ENCODE measurements at regions not wholly inside any gene's neighbourhood (a gene's known extent, or its start where the extent isn't known, plus 50 kb on each side); places are given as distances from the start of the nearest gene placed in this dataset.
"Not testable (repeated sequence)": the region's sequence is repeated elsewhere in the genome, so short reads cannot be mapped to it uniquely, and the experiment has no call there.

DNA sequence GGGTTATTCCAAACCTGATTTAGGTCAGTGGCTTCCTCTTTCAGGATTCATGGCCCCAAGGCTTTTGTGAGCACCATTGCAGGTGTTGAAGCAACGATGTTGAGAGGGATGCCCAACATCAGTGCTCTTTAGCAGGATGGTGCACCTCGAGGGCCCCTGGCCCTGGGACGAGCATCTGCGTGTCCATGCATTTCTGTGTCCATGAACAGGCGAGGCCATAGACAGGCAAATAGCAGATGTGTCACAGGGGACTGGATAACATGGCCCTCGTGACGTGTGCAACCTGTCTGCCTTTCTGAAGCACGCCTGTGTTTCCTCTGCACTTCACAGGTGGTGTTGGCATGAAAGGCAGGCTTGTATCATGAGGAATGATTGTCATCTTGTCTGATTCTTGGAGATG lies 132.3 kb downstream of the SNRPN start:
- Histone ChIP-seq H3K9ac (ENCODE audit: low read length) (no peak overlapping the region), H3K4me1 (ENCODE audit: control insufficient read depth, insufficient read depth, low read length) (no peaks in the 10 kb centered on the region), H3K36me3 (ENCODE audit: control insufficient read depth, insufficient read depth, low read length) (peaks cover 7% of the 10 kb centered on the region), H3K4me3 (ENCODE audit: low read length) (no peak overlapping the region), H3K9me3 (ENCODE audit: control insufficient read depth, low read length) (peaks cover 19% of the 10 kb centered on the region), H3K27me3 (ENCODE audit: control insufficient read depth, insufficient read depth, low read length) (no peaks in the 10 kb centered on the region)

- no peaks in the 10 kb centered on the region for H3K4me1 ChIP-seq (ENCODE audit: control insufficient read depth, insufficient read depth, low read length)
- peaks cover 20% of the 10 kb centered on the region for H3K9me3 ChIP-seq (ENCODE audit: control insufficient read depth, low read length)
- no peak overlapping the region for H3K4me3 ChIP-seq (ENCODE audit: low read length)
- no peak overlapping the region for H3K9ac ChIP-seq (ENCODE audit: low read length)
- H3K27me3 ChIP-seq (ENCODE audit: control insufficient read depth, insufficient read depth, low read length), result no peaks in the 10 kb centered on the region
- H3K36me3 ChIP-seq (ENCODE audit: control insufficient read depth, insufficient read depth, low read length), result peaks cover 7% of the 10 kb centered on the region
These were observed 133.5 kb downstream of the SNRPN start for GRCh38 chr15:25088261-25088790.

DNA sequence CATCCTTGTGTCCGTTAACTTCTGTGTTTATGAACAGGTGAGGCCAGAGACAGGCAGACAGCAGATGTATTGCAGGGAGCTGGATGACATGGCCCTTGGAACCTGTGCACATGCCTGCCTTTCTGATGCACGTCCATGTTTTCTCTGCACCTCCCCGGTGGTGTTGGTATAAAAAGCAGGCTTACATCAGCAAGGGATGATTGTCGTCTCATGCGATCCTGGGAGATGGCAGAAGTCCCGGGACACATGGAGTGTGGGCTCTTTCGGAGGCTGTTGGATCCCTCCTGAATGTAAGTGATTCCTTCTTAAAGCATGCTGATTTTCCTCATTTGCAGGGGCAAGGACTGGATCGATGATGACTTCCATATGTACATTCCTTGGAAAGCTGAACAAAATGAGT lies 134.8 kb downstream of the SNRPN start:
- H3K9me3 ChIP-seq (ENCODE audit: control insufficient read depth, low read length), result peaks cover 27% of the 10 kb centered on the region
- H3K36me3 ChIP-seq (ENCODE audit: control insufficient read depth, insufficient read depth, low read length), result peaks cover 7% of the 10 kb centered on the region
- H3K4me3 ChIP-seq (ENCODE audit: low read length), result no peak overlapping the region
- H3K27me3 ChIP-seq (ENCODE audit: control insufficient read depth, insufficient read depth, low read length), result no peaks in the 10 kb centered on the region
- H3K4me1 ChIP-seq (ENCODE audit: control insufficient read depth, insufficient read depth, low read length), result no peaks in the 10 kb centered on the region
- no peak overlapping the region for H3K9ac ChIP-seq (ENCODE audit: low read length)

GRCh38 chr15:25090073-25090733 lies 135.4 kb downstream of the SNRPN start:
- Histone ChIP-seq H3K9me3 (ENCODE audit: control insufficient read depth, low read length) (peaks cover 27% of the 10 kb centered on the region), H3K4me3 (ENCODE audit: low read length) (no peak overlapping the region), H3K27me3 (ENCODE audit: control insufficient read depth, insufficient read depth, low read length) (no peaks in the 10 kb centered on the region), H3K9ac (ENCODE audit: low read length) (no peak overlapping the region), H3K36me3 (ENCODE audit: control insufficient read depth, insufficient read depth, low read length) (peaks cover 7% of the 10 kb centered on the region), H3K4me1 (ENCODE audit: control insufficient read depth, insufficient read depth, low read length) (no peaks in the 10 kb centered on the region)

DNA sequence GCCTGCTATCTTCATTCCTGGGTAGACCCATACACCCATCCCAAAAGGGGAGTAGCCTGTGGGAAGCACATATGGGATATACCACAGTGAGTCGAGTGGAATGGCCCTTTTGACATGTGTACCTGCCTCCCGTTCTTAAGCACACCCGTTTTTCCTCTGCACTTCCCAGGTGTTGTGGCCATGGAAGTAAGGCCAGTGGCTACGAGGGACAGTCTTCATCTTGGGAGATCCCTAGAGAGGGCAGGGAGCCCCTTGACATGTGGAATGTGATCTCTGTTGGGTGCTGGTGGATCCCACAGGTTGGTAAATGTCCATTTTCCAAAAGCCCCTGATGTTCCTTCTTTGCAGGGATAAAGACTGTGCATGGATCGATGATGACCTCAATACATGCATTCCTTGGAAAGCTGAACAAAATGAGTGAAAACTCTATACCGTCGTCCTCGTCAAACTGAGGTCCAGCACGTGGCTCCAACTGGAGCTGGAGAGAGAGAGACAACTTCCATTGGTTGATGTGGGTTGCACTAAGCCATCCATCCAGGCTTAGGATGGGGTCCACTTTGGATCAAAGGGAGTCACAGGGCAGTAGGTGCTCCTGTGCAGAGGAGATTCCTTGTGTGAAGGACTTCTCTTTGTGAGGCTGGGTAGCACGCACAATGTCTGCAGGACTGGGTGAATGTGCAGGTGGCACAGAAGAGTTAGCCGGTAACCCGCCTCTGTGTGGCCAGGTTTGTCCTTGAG lies 136.8 kb downstream of the SNRPN start:
- Histone ChIP-seq H3K4me3 (ENCODE audit: low read length) (no peak overlapping the region), H3K27me3 (ENCODE audit: control insufficient read depth, insufficient read depth, low read length) (no peaks in the 10 kb centered on the region), H3K4me1 (ENCODE audit: control insufficient read depth, insufficient read depth, low read length) (no peaks in the 10 kb centered on the region), H3K36me3 (ENCODE audit: control insufficient read depth, insufficient read depth, low read length) (peaks cover 7% of the 10 kb centered on the region), H3K9me3 (ENCODE audit: control insufficient read depth, low read length) (peaks cover 27% of the 10 kb centered on the region), H3K9ac (ENCODE audit: low read length) (no peak overlapping the region)

DNA sequence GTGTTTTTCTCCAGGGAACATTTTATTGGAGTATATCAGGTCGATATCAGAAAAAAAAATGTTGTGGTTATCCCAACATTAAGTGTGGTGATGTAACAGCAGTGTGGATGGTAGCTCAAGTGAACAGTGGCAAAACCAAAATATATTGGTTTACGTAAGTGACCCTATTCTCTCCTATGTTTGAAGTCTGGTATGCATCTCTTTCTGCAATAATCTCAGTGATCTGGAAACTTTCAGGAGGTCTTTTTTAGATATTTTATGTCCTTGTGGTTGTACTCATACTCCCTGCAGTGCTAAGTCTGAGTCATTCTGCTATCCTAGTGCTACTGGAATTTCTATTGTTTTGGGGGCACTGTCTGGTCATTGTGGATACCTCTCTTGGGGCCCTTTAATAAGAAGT lies 137.9 kb downstream of the SNRPN start:
- Histone ChIP-seq H3K4me1 (ENCODE audit: control insufficient read depth, insufficient read depth, low read length) (no peaks in the 10 kb centered on the region), H3K9me3 (ENCODE audit: control insufficient read depth, low read length) (peaks cover 27% of the 10 kb centered on the region), H3K4me3 (ENCODE audit: low read length) (no peak overlapping the region), H3K36me3 (ENCODE audit: control insufficient read depth, insufficient read depth, low read length) (no peaks in the 10 kb centered on the region), H3K27me3 (ENCODE audit: control insufficient read depth, insufficient read depth, low read length) (no peaks in the 10 kb centered on the region), H3K9ac (ENCODE audit: low read length) (no peak overlapping the region)

- Histone ChIP-seq H3K36me3 (ENCODE audit: control insufficient read depth, insufficient read depth, low read length) (no peaks in the 10 kb centered on the region), H3K4me1 (ENCODE audit: control insufficient read depth, insufficient read depth, low read length) (no peaks in the 10 kb centered on the region)
These were observed 138.8 kb downstream of the SNRPN start for GRCh38 chr15:25093455-25094029.

GRCh38 chr15:25094066-25094465 lies 139.3 kb downstream of the SNRPN start:
- peaks cover 22% of the 10 kb centered on the region for H3K9me3 ChIP-seq (ENCODE audit: control insufficient read depth, low read length)
- H3K4me3 ChIP-seq (ENCODE audit: low read length), result no peak overlapping the region
- no peaks in the 10 kb centered on the region for H3K36me3 ChIP-seq (ENCODE audit: control insufficient read depth, insufficient read depth, low read length)
- H3K9ac ChIP-seq (ENCODE audit: low read length), result no peak overlapping the region
- no peaks in the 10 kb centered on the region for H3K27me3 ChIP-seq (ENCODE audit: control insufficient read depth, insufficient read depth, low read length)
- H3K4me1 ChIP-seq (ENCODE audit: control insufficient read depth, insufficient read depth, low read length), result no peaks in the 10 kb centered on the region

More at GRCh38 chr15:25093455-25094029, 138.8 kb downstream of the SNRPN start:
- Histone ChIP-seq H3K9ac (ENCODE audit: low read length) (no peak overlapping the region), H3K4me3 (ENCODE audit: low read length) (no peak overlapping the region), H3K27me3 (ENCODE audit: control insufficient read depth, insufficient read depth, low read length) (no peaks in the 10 kb centered on the region), H3K9me3 (ENCODE audit: control insufficient read depth, low read length) (peaks cover 22% of the 10 kb centered on the region)

DNA sequence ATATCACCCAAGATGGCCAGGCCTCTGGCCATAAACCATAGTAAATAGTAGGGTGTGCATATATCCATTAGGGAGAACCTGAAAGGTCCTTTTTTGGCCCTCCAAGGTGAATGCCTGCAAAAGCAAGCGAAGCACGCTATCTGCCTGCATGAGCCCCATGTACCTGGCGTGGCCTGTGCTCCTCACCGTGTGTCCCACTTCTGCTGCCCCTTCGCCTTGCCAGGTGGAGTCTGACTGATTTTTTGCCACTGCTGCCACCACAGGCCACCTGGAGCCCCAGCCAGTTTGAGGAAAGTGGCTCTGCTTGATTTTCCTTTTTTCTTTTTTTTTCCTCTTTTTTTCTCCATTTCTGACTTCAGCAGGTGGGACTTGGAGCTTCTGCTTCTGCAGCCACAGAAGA lies 139.7 kb downstream of the SNRPN start:
- no peaks in the 10 kb centered on the region for H3K4me1 ChIP-seq (ENCODE audit: control insufficient read depth, insufficient read depth, low read length)
- H3K9ac ChIP-seq (ENCODE audit: low read length), result no peak overlapping the region
- H3K4me3 ChIP-seq (ENCODE audit: low read length), result no peak overlapping the region
- H3K36me3 ChIP-seq (ENCODE audit: control insufficient read depth, insufficient read depth, low read length), result no peaks in the 10 kb centered on the region
- H3K27me3 ChIP-seq (ENCODE audit: control insufficient read depth, insufficient read depth, low read length), result no peaks in the 10 kb centered on the region
- peaks cover 19% of the 10 kb centered on the region for H3K9me3 ChIP-seq (ENCODE audit: control insufficient read depth, low read length)

DNA sequence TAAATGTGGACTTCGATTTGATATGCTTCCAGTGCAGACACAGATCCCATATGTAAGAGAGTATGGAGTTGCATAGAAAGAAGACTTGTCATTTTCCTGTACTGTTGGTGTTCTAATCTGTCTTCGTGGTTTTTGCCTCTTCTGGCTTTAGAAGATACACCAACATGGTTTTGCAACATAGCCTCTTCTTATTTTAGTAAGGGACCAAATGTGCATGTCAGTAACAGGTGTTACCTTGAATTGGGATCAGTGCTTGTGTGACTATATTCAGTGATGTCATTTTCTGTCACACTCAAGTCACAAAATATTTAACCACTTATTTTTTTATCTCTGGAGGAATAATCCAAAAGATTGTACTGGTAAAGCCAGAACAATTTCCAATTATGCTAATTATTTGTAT lies 140.4 kb downstream of the SNRPN start:
- no peaks in the 10 kb centered on the region for H3K27me3 ChIP-seq (ENCODE audit: control insufficient read depth, insufficient read depth, low read length)
- no peaks in the 10 kb centered on the region for H3K36me3 ChIP-seq (ENCODE audit: control insufficient read depth, insufficient read depth, low read length)
- no peak overlapping the region for H3K4me3 ChIP-seq (ENCODE audit: low read length)
- peaks cover 17% of the 10 kb centered on the region for H3K9me3 ChIP-seq (ENCODE audit: control insufficient read depth, low read length)
- H3K9ac ChIP-seq (ENCODE audit: low read length), result no peak overlapping the region
- no peaks in the 10 kb centered on the region for H3K4me1 ChIP-seq (ENCODE audit: control insufficient read depth, insufficient read depth, low read length)

DNA sequence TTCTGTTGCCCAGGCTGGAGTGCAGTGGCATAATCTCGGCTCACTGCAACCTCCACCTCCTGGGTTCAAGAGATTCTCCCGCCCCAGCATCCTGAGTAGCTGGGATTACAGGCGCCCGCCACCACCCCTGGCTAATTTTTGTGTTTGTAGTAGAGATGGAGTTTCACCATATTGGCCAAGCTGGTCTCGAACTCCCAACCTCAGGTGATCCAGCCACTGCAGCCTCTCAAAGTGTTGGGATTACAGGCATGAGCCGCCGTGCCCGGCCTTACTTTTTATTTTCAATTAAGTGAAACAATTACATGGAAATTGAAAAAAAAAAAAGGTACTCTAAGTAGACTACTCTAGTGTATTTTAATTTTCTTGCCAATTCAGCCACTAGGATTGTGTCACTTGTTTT lies 145.2 kb downstream of the SNRPN start:
- H3K36me3 ChIP-seq (ENCODE audit: control insufficient read depth, insufficient read depth, low read length); H3K27me3 ChIP-seq (ENCODE audit: control insufficient read depth, insufficient read depth, low read length); H3K4me3 ChIP-seq (ENCODE audit: low read length); H3K4me1 ChIP-seq (ENCODE audit: control insufficient read depth, insufficient read depth, low read length); H3K9ac ChIP-seq (ENCODE audit: low read length); H3K9me3 ChIP-seq (ENCODE audit: control insufficient read depth, low read length): not testable (repeated sequence)

GRCh38 chr15:25106209-25106608 lies 151.4 kb downstream of the SNRPN start:
- no peaks in the 10 kb centered on the region for H3K36me3 ChIP-seq (ENCODE audit: control insufficient read depth, insufficient read depth, low read length)
- no peaks in the 10 kb centered on the region for H3K9me3 ChIP-seq (ENCODE audit: control insufficient read depth, low read length)
- H3K27me3 ChIP-seq (ENCODE audit: control insufficient read depth, insufficient read depth, low read length), result no peaks in the 10 kb centered on the region
- no peak overlapping the region for H3K9ac ChIP-seq (ENCODE audit: low read length)
- H3K4me1 ChIP-seq (ENCODE audit: control insufficient read depth, insufficient read depth, low read length), result no peaks in the 10 kb centered on the region
- no peak overlapping the region for H3K4me3 ChIP-seq (ENCODE audit: low read length)
